ENCODE measurements at regions not wholly inside any gene's neighbourhood (a gene's known extent, or its start where the extent isn't known, plus 50 kb on each side); places are given as distances from the start of the nearest gene placed in this dataset.

- no peaks in the 10 kb centered on the region for H3K27me3 ChIP-seq (ENCODE audit: control insufficient read depth, insufficient read depth, low read length)
- TF ChIP-seq CTCF (IDR thresholded peaks at IDR 0.05; ENCODE audit: insufficient read depth, low read depth, low read length): no peak
- no peak overlapping the region for H3K4me3 ChIP-seq (ENCODE audit: low read depth, low read length)
- DNase-seq (ENCODE audit: low read depth): no peak
- H3K36me3 ChIP-seq (ENCODE audit: control insufficient read depth, insufficient read depth, low read length): no peaks in the 10 kb centered on the region
- ChIA-PET POLR2A (no interaction called here), CTCF (no interaction called here)
Observed at GRCh38 chr15:61746589-61746988, 313.7 kb downstream of the VPS13C start.

GRCh38 chr15:61743345-61743909 lies 316.8 kb downstream of the VPS13C start:
- no peaks in the 10 kb centered on the region for H3K36me3 ChIP-seq (ENCODE audit: control insufficient read depth, insufficient read depth, low read length)
- H3K4me3 ChIP-seq (ENCODE audit: low read depth, low read length): no peak overlapping the region
- no peak for DNase-seq (ENCODE audit: low read depth)
- no peak for TF ChIP-seq CTCF (IDR thresholded peaks at IDR 0.05; ENCODE audit: insufficient read depth, low read depth, low read length)
- ChIA-PET CTCF (no interaction called here), POLR2A (no interaction called here)
- H3K27me3 ChIP-seq (ENCODE audit: control insufficient read depth, insufficient read depth, low read length): no peaks in the 10 kb centered on the region

GRCh38 chr15:61742591-61742990 lies 317.7 kb downstream of the VPS13C start:
- Histone ChIP-seq H3K4me3 (ENCODE audit: low read depth, low read length) (no peak overlapping the region), H3K27me3 (ENCODE audit: control insufficient read depth, insufficient read depth, low read length) (no peaks in the 10 kb centered on the region), H3K36me3 (ENCODE audit: control insufficient read depth, insufficient read depth, low read length) (no peaks in the 10 kb centered on the region)
- no peak for TF ChIP-seq CTCF (IDR thresholded peaks at IDR 0.05; ENCODE audit: insufficient read depth, low read depth, low read length)
- ChIA-PET CTCF (no interaction called here), POLR2A (no interaction called here)
- no peak for DNase-seq (ENCODE audit: low read depth)

GRCh38 chr15:61736790-61737189 lies 323.5 kb downstream of the VPS13C start:
- no peaks in the 10 kb centered on the region for H3K27me3 ChIP-seq (ENCODE audit: control insufficient read depth, insufficient read depth, low read length)
- POLR2A ChIA-PET: no interaction called here
- no peaks in the 10 kb centered on the region for H3K36me3 ChIP-seq (ENCODE audit: control insufficient read depth, insufficient read depth, low read length)
- H3K4me3 ChIP-seq (ENCODE audit: low read depth, low read length): no peak overlapping the region
- no peak for DNase-seq (ENCODE audit: low read depth)
- no peak for TF ChIP-seq CTCF (IDR thresholded peaks at IDR 0.05; ENCODE audit: insufficient read depth, low read depth, low read length)
- CTCF ChIA-PET: no interaction called here

GRCh38 chr15:61731099-61731498 lies 329.1 kb downstream of the VPS13C start:
- H3K4me3 ChIP-seq (ENCODE audit: low read depth, low read length): no peak overlapping the region
- POLR2A ChIA-PET: no interaction called here
- CTCF ChIA-PET: no interaction called here
- H3K36me3 ChIP-seq (ENCODE audit: control insufficient read depth, insufficient read depth, low read length): no peaks in the 10 kb centered on the region
- TF ChIP-seq CTCF (IDR thresholded peaks at IDR 0.05; ENCODE audit: insufficient read depth, low read depth, low read length): no peak
- no peaks in the 10 kb centered on the region for H3K27me3 ChIP-seq (ENCODE audit: control insufficient read depth, insufficient read depth, low read length)
- DNase-seq (ENCODE audit: low read depth): no peak

All from BJ (cell line).